ENCODE measurements at regions not wholly inside any gene's neighbourhood (a gene's known extent, or its start where the extent isn't known, plus 50 kb on each side); places are given as distances from the start of the nearest gene placed in this dataset.

GRCh38 chr4:120003193-120003592 is 63.5 kb downstream of the MAD2L1 start:
- H3K27ac ChIP-seq (ENCODE audit: control insufficient read depth, insufficient read depth) = no peak overlapping the region
- no peaks in the 10 kb centered on the region for H3K36me3 ChIP-seq (ENCODE audit: control insufficient read depth in 2 of 2, insufficient read depth in 2 of 2, low read length in 1 of 2)
- 65% methylated on average over 3 of the region's 3 CpGs for WGBS (ENCODE audit: insufficient coverage, insufficient replicate concordance, low lambda C conversion rate, missing lambda C conversion rate)
- ChIA-PET RAD21 (ENCODE audit: unreplicated experiment) (no interaction called here), POLR2A (no interaction called here), CTCF (no interaction called here), SMC1A (ENCODE audit: uncharacterized antibody, unreplicated experiment) (interaction anchor here (1.1 kb wide), 1 partner anchor 36 kb away, joined by 3 read pairs; no protein-coding TSS in a partner anchor)
- no peaks in the 10 kb centered on the region for H4K20me1 ChIP-seq (ENCODE audit: control insufficient read depth, insufficient read depth)
- no peak overlapping the region for H3K4me2 ChIP-seq (ENCODE audit: control insufficient read depth, insufficient read depth)
- no TSS peak for BruUV-seq (replicated peaks)
- H3K9me3 ChIP-seq (replicated peaks; ENCODE audit: control insufficient read depth, insufficient read depth, low read length) = no peaks in the 10 kb centered on the region
- no peak for TF ChIP-seq NR2C2 (IDR thresholded peaks at IDR 0.05; ENCODE audit: borderline replicate concordance, control insufficient read depth, insufficient read length, low read depth)
- TF ChIP-seq CEBPZ (IDR thresholded peaks at IDR 0.05; ENCODE audit: low read depth, low read length) = no peak
- no peak for TF ChIP-seq SP1 (IDR thresholded peaks at IDR 0.05; ENCODE audit: low read depth, low read length)
- no peak for TF ChIP-seq FOS (IDR thresholded peaks at IDR 0.05; ENCODE audit: borderline replicate concordance, extremely low read depth, insufficient read length)
- no peak for TF ChIP-seq USF2 (IDR thresholded peaks at IDR 0.05; ENCODE audit: borderline replicate concordance, low read depth, low read length)
- TF ChIP-seq E2F8 (IDR thresholded peaks at IDR 0.05; ENCODE audit: low read depth, partially characterized antibody) = no peak
- TF ChIP-seq BHLHE40 (IDR thresholded peaks at IDR 0.05; ENCODE audit: borderline replicate concordance in 1 of 2, low read depth in 2 of 2, low read length in 1 of 2) = no peak
- no peak for TF ChIP-seq CTCF (IDR thresholded peaks at IDR 0.05 in 2 of 3, conservative IDR thresholded peaks at IDR 0.05 in 1 of 3; ENCODE audit: control insufficient read depth in 2 of 3, extremely low read depth in 1 of 3, insufficient read depth in 1 of 3, low read depth in 3 of 3, low read length in 3 of 3)
- intact Hi-C loops (cut with micrococcal nuclease; ENCODE audit: unreplicated experiment) = no loop called here
- DNase-seq (ENCODE audit: low read depth, low spot score) (no peak), FAIRE-seq (no peak), ATAC-seq (no peak)
- in situ Hi-C loops (cut with MboI) = no loop called here
- H3K9ac ChIP-seq (ENCODE audit: control insufficient read depth, insufficient read depth, low read length) = no peak overlapping the region
- H3K4me1 ChIP-seq (ENCODE audit: control insufficient read depth, insufficient read depth, low read length) = no peaks in the 10 kb centered on the region
- no peak overlapping the region for H2AFZ ChIP-seq (ENCODE audit: control insufficient read depth, low read depth, low read length)
- no peak overlapping the region for H3K4me3 ChIP-seq
- no peaks in the 10 kb centered on the region for H3K79me2 ChIP-seq (ENCODE audit: control insufficient read depth, insufficient read depth, low read length)
- no peaks in the 10 kb centered on the region for H3K27me3 ChIP-seq (replicated peaks in 1 of 2; ENCODE audit: control insufficient read depth in 2 of 2, insufficient read depth in 2 of 2, low read length in 1 of 2)

Data from GM12878 (cell line).